GM23338 (cell line): ENCODE measurements at regions not wholly inside any gene's neighbourhood (a gene's known extent, or its start where the extent isn't known, plus 50 kb on each side); places are given as distances from the start of the nearest gene placed in this dataset.

Source experiments
- CREB1 ChIP-seq: fragments of 250-450 bp; sonication (Bioruptor Pico); IDR thresholded peaks from 2 replicates; pipeline ENCODE4 v1.5.0; 2020; ENCODE audit warnings: low read depth, mild to moderate bottlenecking, moderate library complexity
- CTCF ChIP-seq, 2 experiments: fragments of 200-600 bp in 1 of 2; sonication (generic) in 1 of 2; conservative IDR thresholded peaks; 2 replicates each; pipeline versions ENCODE4 v1.5.1 to v1.6.1; 2016 to 2017; ENCODE audit warnings: antibody characterized with exemption in 2 of 2, low read depth in 2 of 2, mild to moderate bottlenecking in 2 of 2, moderate library complexity in 1 of 2
- EZH2 ChIP-seq: fragments of 200-600 bp; sonication (generic); IDR thresholded peaks from one replicate; pipeline ENCODE4 v1.8.0; 2017; ENCODE audit warnings: antibody characterized with exemption, mild to moderate bottlenecking, low read depth; ENCODE audit not compliant: unreplicated experiment
- EZH2phosphoT487 ChIP-seq: fragments of 200-600 bp; sonication (generic); IDR thresholded peaks from one replicate; pipeline ENCODE4 v1.8.1; 2018; ENCODE audit warnings: antibody characterized with exemption; ENCODE audit not compliant: unreplicated experiment
- JUNB ChIP-seq: IDR thresholded peaks from one replicate; pipeline ENCODE4 v1.6.1; 2016; ENCODE audit warnings: antibody characterized with exemption; ENCODE audit not compliant: unreplicated experiment
- POLR2AphosphoS5 ChIP-seq: IDR thresholded peaks from 2 replicates; pipeline ENCODE4 v1.6.1; 2016; ENCODE audit warnings: antibody characterized with exemption, low read depth
- REST ChIP-seq: IDR thresholded peaks from one replicate; pipeline ENCODE4 v1.6.1; 2018; ENCODE audit warnings: antibody characterized with exemption; ENCODE audit not compliant: unreplicated experiment
- STAT1 ChIP-seq: IDR thresholded peaks from one replicate; pipeline ENCODE4 v1.6.1; 2016; ENCODE audit warnings: antibody characterized with exemption; ENCODE audit not compliant: unreplicated experiment
- ZNF331 ChIP-seq: fragments of 250-450 bp; sonication (Bioruptor Pico); IDR thresholded peaks from 2 replicates; pipeline ENCODE4 v1.5.0; 2020; ENCODE audit warnings: low read depth, mild to moderate bottlenecking, moderate library complexity

GRCh38 chr7:32137059-32137458 is 66.9 kb upstream of the PDE1C start:
- TF ChIP-seq CTCF (conservative IDR thresholded peaks at IDR 0.05; ENCODE audit: low read depth in 2 of 2) = no peak
- no peak for TF ChIP-seq POLR2AphosphoS5
- TF ChIP-seq EZH2 = no peak
- no peak for TF ChIP-seq JUNB
- no peak for TF ChIP-seq ZNF331 (CRISPR knock-in tag)
- no peak for TF ChIP-seq REST
- TF ChIP-seq EZH2phosphoT487 = no peak
- TF ChIP-seq STAT1 = no peak
- TF ChIP-seq CREB1 = no peak
